ENCODE measurements at regions not wholly inside any gene's neighbourhood (a gene's known extent, or its start where the extent isn't known, plus 50 kb on each side); places are given as distances from the start of the nearest gene placed in this dataset.
"Not testable (repeated sequence)": the region's sequence is repeated elsewhere in the genome, so short reads cannot be mapped to it uniquely, and the experiment has no call there.

GRCh38 chr14:22285991-22286390, 303.0 kb downstream of the DAD1 start:
- DNase-seq, result no peak

GRCh38 chr14:22282949-22283348, 306.1 kb downstream of the DAD1 start:
- DNase-seq, result no peak

GRCh38 chr14:22282417-22282816, 306.6 kb downstream of the DAD1 start:
- DNase-seq, result no peak

GRCh38 chr14:22281447-22281874, 307.6 kb downstream of the DAD1 start:
- DNase-seq, result not testable (repeated sequence)

GRCh38 chr14:22280497-22281316, 308.3 kb downstream of the DAD1 start:
- no peak for DNase-seq

- no peak for DNase-seq
These were observed 311.9 kb downstream of the DAD1 start for GRCh38 chr14:22276913-22277816.

- no peak for DNase-seq
These were observed 316.9 kb downstream of the DAD1 start for GRCh38 chr14:22271838-22272799.

- no peak for DNase-seq
These were observed 320.1 kb downstream of the DAD1 start for GRCh38 chr14:22268875-22269274.

GRCh38 chr14:22266683-22267082, 322.3 kb downstream of the DAD1 start:
- DNase-seq, result no peak

- no peak for DNase-seq
These were observed 322.9 kb downstream of the DAD1 start for GRCh38 chr14:22266142-22266442.

GRCh38 chr14:22265319-22266141, 323.5 kb downstream of the DAD1 start:
- DNase-seq, result no peak

GRCh38 chr14:22264759-22265158, 324.3 kb downstream of the DAD1 start:
- no peak for DNase-seq

- DNase-seq, result no peak
These were observed 325.1 kb downstream of the DAD1 start for GRCh38 chr14:22263961-22264360.

- DNase-seq, result no peak
These were observed 326.1 kb downstream of the DAD1 start for GRCh38 chr14:22262881-22263280.

- no peak for DNase-seq
These were observed 333.7 kb downstream of the DAD1 start for GRCh38 chr14:22255017-22255950.

- DNase-seq, result no peak
These were observed 336.3 kb downstream of the DAD1 start for GRCh38 chr14:22252686-22253085.

- no peak for DNase-seq
These were observed 337.9 kb downstream of the DAD1 start for GRCh38 chr14:22251090-22251489.

- DNase-seq, result no peak
These were observed 339.3 kb downstream of the DAD1 start for GRCh38 chr14:22249770-22250169.

- no peak for DNase-seq
These were observed 344.9 kb downstream of the DAD1 start for GRCh38 chr14:22243971-22244581.

- DNase-seq, result not testable (repeated sequence)
These were observed 350.7 kb downstream of the DAD1 start for GRCh38 chr14:22238320-22238719.
